GM12875 (cell line): ENCODE measurements at regions not wholly inside any gene's neighbourhood (a gene's known extent, or its start where the extent isn't known, plus 50 kb on each side); places are given as distances from the start of the nearest gene placed in this dataset.

Source experiments
- H3K4me3 ChIP-seq: one replicate; pipeline ENCODE4 v1.5.1; 2011; ENCODE audit warnings: low read depth, low read length, control low read depth
- TF ChIP-seq, protein P1 (sequence below): IDR thresholded peaks from 2 replicates; pipeline ENCODE4 v1.5.1; 2011; ENCODE audit warnings: low read depth, mild to moderate bottlenecking, control low read depth, inconsistent platforms, low read length, moderate library complexity, borderline replicate concordance; ENCODE audit not compliant: insufficient read depth

DNA sequence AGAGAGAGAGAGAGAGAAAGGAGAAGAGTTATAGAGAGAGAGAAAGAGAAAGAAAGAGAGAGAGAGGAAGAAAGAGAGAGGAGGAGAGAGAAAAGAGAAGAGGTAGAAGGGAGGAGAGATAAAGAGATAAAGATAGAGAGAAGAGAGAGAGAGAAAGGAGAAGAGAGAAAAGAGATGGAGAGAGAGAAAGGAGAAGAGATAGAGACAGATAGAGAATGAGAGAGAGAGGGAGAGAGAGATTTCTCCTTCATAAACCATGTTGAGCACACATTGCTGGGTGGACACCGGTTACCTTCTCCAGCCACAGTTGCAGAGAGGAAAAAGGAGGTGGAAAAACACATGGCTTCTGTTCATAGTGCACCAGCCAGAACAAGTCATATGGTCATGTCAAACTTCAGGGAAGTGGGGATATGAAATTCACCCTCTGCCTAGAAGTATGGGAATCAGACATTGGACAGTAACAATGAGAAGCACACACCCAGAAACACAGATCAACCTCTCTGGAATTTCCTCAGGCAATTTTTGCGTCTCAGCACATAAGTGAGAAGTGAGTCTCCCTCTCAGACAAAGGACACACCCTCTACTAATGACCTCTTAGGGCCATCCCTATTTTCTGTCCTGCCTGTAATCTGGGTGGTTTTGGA lies 172.5 kb upstream of the SVIL start:
- no peak overlapping the region for H3K4me3 ChIP-seq
- TF ChIP-seq, protein P1, sequence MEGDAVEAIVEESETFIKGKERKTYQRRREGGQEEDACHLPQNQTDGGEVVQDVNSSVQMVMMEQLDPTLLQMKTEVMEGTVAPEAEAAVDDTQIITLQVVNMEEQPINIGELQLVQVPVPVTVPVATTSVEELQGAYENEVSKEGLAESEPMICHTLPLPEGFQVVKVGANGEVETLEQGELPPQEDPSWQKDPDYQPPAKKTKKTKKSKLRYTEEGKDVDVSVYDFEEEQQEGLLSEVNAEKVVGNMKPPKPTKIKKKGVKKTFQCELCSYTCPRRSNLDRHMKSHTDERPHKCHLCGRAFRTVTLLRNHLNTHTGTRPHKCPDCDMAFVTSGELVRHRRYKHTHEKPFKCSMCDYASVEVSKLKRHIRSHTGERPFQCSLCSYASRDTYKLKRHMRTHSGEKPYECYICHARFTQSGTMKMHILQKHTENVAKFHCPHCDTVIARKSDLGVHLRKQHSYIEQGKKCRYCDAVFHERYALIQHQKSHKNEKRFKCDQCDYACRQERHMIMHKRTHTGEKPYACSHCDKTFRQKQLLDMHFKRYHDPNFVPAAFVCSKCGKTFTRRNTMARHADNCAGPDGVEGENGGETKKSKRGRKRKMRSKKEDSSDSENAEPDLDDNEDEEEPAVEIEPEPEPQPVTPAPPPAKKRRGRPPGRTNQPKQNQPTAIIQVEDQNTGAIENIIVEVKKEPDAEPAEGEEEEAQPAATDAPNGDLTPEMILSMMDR: no peak

- TF ChIP-seq, protein P1: no peak
- no peak overlapping the region for H3K4me3 ChIP-seq
Observed at GRCh38 chr10:29806350-29806788, 171.6 kb upstream of the SVIL start.

GRCh38 chr10:29805134-29805723 lies 170.5 kb upstream of the SVIL start:
- TF ChIP-seq, protein P1: no peak
- no peak overlapping the region for H3K4me3 ChIP-seq

DNA sequence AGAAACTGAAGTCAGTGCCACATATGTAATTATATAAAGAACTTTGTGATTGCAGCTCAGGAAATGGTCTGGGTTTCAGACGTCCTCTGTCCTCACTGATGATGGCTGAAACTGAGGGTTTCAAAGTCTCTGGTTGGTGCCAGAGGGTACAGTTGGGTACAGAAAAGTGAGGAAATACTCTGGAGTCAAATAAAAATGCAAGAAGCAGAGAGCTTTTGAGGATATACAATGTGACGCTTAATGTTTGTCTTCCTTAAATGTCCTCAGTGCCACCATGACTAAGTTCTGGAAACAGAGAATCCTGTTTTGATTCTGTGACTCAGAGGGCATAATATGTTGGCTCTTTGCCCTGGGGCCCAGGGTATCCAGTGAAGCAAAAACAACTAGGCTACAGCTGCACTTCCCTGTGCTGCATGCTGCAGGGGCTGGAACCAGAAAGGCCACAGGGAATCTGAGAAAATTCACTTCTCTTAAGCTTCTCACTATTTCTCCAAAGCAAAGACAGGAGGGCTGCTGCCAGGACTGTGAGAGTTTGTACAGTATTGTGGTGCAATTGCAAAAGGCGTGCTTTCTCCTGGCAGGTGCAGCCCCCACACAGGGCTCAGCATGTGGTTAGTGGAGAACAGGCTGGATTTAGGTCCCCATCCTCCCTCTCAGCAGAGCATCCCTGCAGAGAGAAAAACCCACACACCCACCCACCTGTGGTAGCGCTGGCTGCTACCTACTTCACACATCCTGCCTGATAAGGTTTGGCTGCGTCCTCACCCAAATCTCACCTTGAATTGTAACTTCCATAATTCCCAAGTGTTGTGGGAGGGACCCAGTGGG lies 169.5 kb upstream of the SVIL start:
- no peak overlapping the region for H3K4me3 ChIP-seq
- TF ChIP-seq, protein P1: no peak

- H3K4me3 ChIP-seq: no peak overlapping the region
- TF ChIP-seq, protein P1: no peak
Observed at GRCh38 chr10:29802171-29802570, 167.4 kb upstream of the SVIL start.

DNA sequence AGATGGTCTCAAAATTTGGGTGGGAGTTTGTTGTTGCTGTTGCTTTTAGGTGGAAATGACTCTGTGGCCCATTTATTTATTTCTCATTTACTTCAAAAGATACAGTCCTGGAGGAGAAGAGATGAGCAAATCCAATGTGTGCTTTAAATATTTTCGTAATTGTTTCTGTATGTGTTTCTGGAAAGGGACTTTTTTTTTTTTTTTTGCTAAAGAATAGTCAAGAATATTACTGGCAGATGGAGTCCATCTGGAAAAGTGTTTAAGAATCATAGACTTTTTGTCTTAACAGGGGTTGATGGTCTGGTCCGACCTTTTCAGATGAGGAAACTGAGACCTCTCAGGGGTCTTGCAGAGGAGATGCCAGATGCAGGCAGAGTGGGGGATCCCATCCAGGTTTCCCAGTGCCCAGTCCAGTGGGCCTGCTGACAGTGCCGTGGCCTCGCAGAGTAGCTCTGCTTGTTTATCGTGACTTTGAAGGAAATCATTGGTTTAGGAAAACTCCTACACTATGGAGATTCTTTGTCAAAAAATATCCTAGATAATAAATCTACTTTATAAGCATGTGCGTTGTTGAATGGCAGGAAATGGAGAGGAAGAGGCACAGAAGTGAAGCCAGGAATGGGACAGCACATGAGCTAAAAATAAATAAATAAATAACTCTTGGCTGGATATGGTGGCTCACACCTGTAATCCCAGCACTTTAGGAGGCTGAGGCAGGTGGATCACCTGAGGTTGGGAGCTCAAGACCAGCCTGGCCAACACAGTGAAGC lies 164.3 kb upstream of the SVIL start:
- no peak overlapping the region for H3K4me3 ChIP-seq
- TF ChIP-seq, protein P1: no peak
